Stimulated activated naive CD8-positive, alpha-beta T cell treated with anti-CD3 and anti-CD28 coated beads, Interleukin-15, Interleukin-2, amounts not matched to agents 100 ng/mL and 50 ng/mL, for 24 hours (primary cell): ENCODE measurements at regions not wholly inside any gene's neighbourhood (a gene's known extent, or its start where the extent isn't known, plus 50 kb on each side); places are given as distances from the start of the nearest gene placed in this dataset.
"Not testable (repeated sequence)": the region's sequence is repeated elsewhere in the genome, so short reads cannot be mapped to it uniquely, and the experiment has no call there.

Experiments
- H3K27ac Mint-ChIP-seq: one replicate; pipeline ENCODE4 v1.8.0; 2021; ENCODE audit warnings: mild to moderate bottlenecking, mixed read lengths
- H3K27me3 Mint-ChIP-seq: one replicate; pipeline ENCODE4 v1.8.0; 2021; ENCODE audit warnings: mixed read lengths
- H3K36me3 Mint-ChIP-seq: one replicate; pipeline ENCODE4 v1.8.0; 2021; ENCODE audit warnings: low read depth, mixed read lengths
- H3K4me1 Mint-ChIP-seq: one replicate; pipeline ENCODE4 v1.8.0; 2021; ENCODE audit warnings: low read depth, mixed read lengths
- H3K4me3 Mint-ChIP-seq: one replicate; pipeline ENCODE4 v1.8.0; 2021; ENCODE audit warnings: mild to moderate bottlenecking, mixed read lengths
- H3K9me3 Mint-ChIP-seq: one replicate; pipeline ENCODE4 v1.8.0; 2021; ENCODE audit warnings: mixed read lengths

- no peaks in the 10 kb centered on the region for H3K36me3 Mint-ChIP-seq
- peaks cover 4% of the 10 kb centered on the region for H3K27me3 Mint-ChIP-seq
- no peak overlapping the region for H3K4me3 Mint-ChIP-seq
- H3K27ac Mint-ChIP-seq: no peak overlapping the region
- H3K4me1 Mint-ChIP-seq: no peaks in the 10 kb centered on the region
- H3K9me3 Mint-ChIP-seq: no peaks in the 10 kb centered on the region
These were observed 279.5 kb downstream of the FOXL1 start for GRCh38 chr16:86857807-86858206.

GRCh38 chr16:86858501-86858900, 280.2 kb downstream of the FOXL1 start:
- Mint-ChIP-seq H3K36me3 (no peaks in the 10 kb centered on the region), H3K4me1 (no peaks in the 10 kb centered on the region), H3K27ac (no peak overlapping the region)

GRCh38 chr16:86861270-86861858, 283.0 kb downstream of the FOXL1 start:
- H3K27ac Mint-ChIP-seq, H3K27me3 Mint-ChIP-seq, H3K9me3 Mint-ChIP-seq, H3K36me3 Mint-ChIP-seq, H3K4me1 Mint-ChIP-seq, H3K4me3 Mint-ChIP-seq: not testable (repeated sequence)

More at GRCh38 chr16:86858501-86858900, 280.2 kb downstream of the FOXL1 start:
- H3K4me3 Mint-ChIP-seq: no peak overlapping the region
- peaks cover 4% of the 10 kb centered on the region for H3K27me3 Mint-ChIP-seq
- H3K9me3 Mint-ChIP-seq: no peaks in the 10 kb centered on the region

- H3K4me3 Mint-ChIP-seq: no peak overlapping the region
- no peaks in the 10 kb centered on the region for H3K4me1 Mint-ChIP-seq
- no peak overlapping the region for H3K27ac Mint-ChIP-seq
- H3K27me3 Mint-ChIP-seq: peaks cover 4% of the 10 kb centered on the region
- peaks cover 4% of the 10 kb centered on the region for H3K9me3 Mint-ChIP-seq
- no peaks in the 10 kb centered on the region for H3K36me3 Mint-ChIP-seq
These were observed 284.4 kb downstream of the FOXL1 start for GRCh38 chr16:86862595-86863280.

- Mint-ChIP-seq H3K36me3 (no peaks in the 10 kb centered on the region), H3K27me3 (peaks cover 7% of the 10 kb centered on the region), H3K9me3 (peaks cover 4% of the 10 kb centered on the region), H3K27ac (no peak overlapping the region), H3K4me1 (no peaks in the 10 kb centered on the region), H3K4me3 (no peak overlapping the region)
These were observed 285.3 kb downstream of the FOXL1 start for GRCh38 chr16:86863609-86864008.

GRCh38 chr16:86864586-86864985, 286.2 kb downstream of the FOXL1 start:
- H3K36me3 Mint-ChIP-seq: no peaks in the 10 kb centered on the region
- H3K4me1 Mint-ChIP-seq: no peaks in the 10 kb centered on the region
- H3K9me3 Mint-ChIP-seq: peaks cover 4% of the 10 kb centered on the region
- H3K27me3 Mint-ChIP-seq: peaks cover 8% of the 10 kb centered on the region
- no peak overlapping the region for H3K4me3 Mint-ChIP-seq
- H3K27ac Mint-ChIP-seq: no peak overlapping the region

GRCh38 chr16:86865851-86866662, 287.7 kb downstream of the FOXL1 start:
- Mint-ChIP-seq H3K4me1 (no peaks in the 10 kb centered on the region), H3K4me3 (no peak overlapping the region), H3K9me3 (peaks cover 4% of the 10 kb centered on the region), H3K27ac (no peak overlapping the region), H3K27me3 (peaks cover 8% of the 10 kb centered on the region), H3K36me3 (no peaks in the 10 kb centered on the region)

- no peak overlapping the region for H3K27ac Mint-ChIP-seq
- H3K36me3 Mint-ChIP-seq: no peaks in the 10 kb centered on the region
- no peaks in the 10 kb centered on the region for H3K4me1 Mint-ChIP-seq
- no peak overlapping the region for H3K4me3 Mint-ChIP-seq
- H3K9me3 Mint-ChIP-seq: peaks cover 4% of the 10 kb centered on the region
- peaks cover 8% of the 10 kb centered on the region for H3K27me3 Mint-ChIP-seq
These were observed 288.8 kb downstream of the FOXL1 start for GRCh38 chr16:86866986-86867722.

GRCh38 chr16:86868070-86868469, 289.7 kb downstream of the FOXL1 start:
- Mint-ChIP-seq H3K27ac (no peak overlapping the region), H3K4me3 (no peak overlapping the region), H3K36me3 (no peaks in the 10 kb centered on the region), H3K4me1 (no peaks in the 10 kb centered on the region), H3K9me3 (peaks cover 4% of the 10 kb centered on the region), H3K27me3 (peaks cover 12% of the 10 kb centered on the region)

- Mint-ChIP-seq H3K4me1 (no peaks in the 10 kb centered on the region), H3K36me3 (no peaks in the 10 kb centered on the region), H3K27me3 (peaks cover 12% of the 10 kb centered on the region), H3K4me3 (no peak overlapping the region), H3K9me3 (peaks cover 4% of the 10 kb centered on the region), H3K27ac (no peak overlapping the region)
These were observed 290.4 kb downstream of the FOXL1 start for GRCh38 chr16:86868786-86869185.

GRCh38 chr16:86869288-86870022, 291.1 kb downstream of the FOXL1 start:
- Mint-ChIP-seq H3K27ac (no peak overlapping the region), H3K4me1 (no peaks in the 10 kb centered on the region), H3K4me3 (no peak overlapping the region), H3K36me3 (no peaks in the 10 kb centered on the region), H3K27me3 (peaks cover 15% of the 10 kb centered on the region), H3K9me3 (peaks cover 4% of the 10 kb centered on the region)

GRCh38 chr16:86870380-86870779, 292.0 kb downstream of the FOXL1 start:
- H3K27me3 Mint-ChIP-seq: peaks cover 12% of the 10 kb centered on the region
- no peaks in the 10 kb centered on the region for H3K9me3 Mint-ChIP-seq
- no peak overlapping the region for H3K4me3 Mint-ChIP-seq
- H3K4me1 Mint-ChIP-seq: no peaks in the 10 kb centered on the region
- no peaks in the 10 kb centered on the region for H3K36me3 Mint-ChIP-seq
- H3K27ac Mint-ChIP-seq: no peak overlapping the region

GRCh38 chr16:86872131-86872530, 293.8 kb downstream of the FOXL1 start:
- Mint-ChIP-seq H3K36me3 (no peaks in the 10 kb centered on the region), H3K4me3 (no peak overlapping the region), H3K9me3 (no peaks in the 10 kb centered on the region), H3K27ac (no peak overlapping the region), H3K4me1 (no peaks in the 10 kb centered on the region), H3K27me3 (peaks cover 24% of the 10 kb centered on the region)

- Mint-ChIP-seq H3K9me3 (no peaks in the 10 kb centered on the region), H3K4me3 (no peak overlapping the region), H3K36me3 (no peaks in the 10 kb centered on the region), H3K27ac (no peak overlapping the region), H3K27me3 (peaks cover 31% of the 10 kb centered on the region), H3K4me1 (no peaks in the 10 kb centered on the region)
These were observed 294.5 kb downstream of the FOXL1 start for GRCh38 chr16:86872833-86873232.
